ENCODE measurements at regions not wholly inside any gene's neighbourhood (a gene's known extent, or its start where the extent isn't known, plus 50 kb on each side); places are given as distances from the start of the nearest gene placed in this dataset.
A peak's percentile ranks its signal among the peaks of the same experiment; 100 is the strongest.

- H3K36me3 ChIP-seq (ENCODE audit: control insufficient read depth, insufficient read depth, low read length): no peaks in the 10 kb centered on the region
- ATAC-seq: no peak
- no peak overlapping the region for H3K4me3 ChIP-seq
- no peak overlapping the region for H3K27ac ChIP-seq (ENCODE audit: extremely low read depth, low read depth, low read length)
- TF ChIP-seq GTF2E2 (tag; IDR thresholded peaks at IDR 0.05) (no peak), ZNF324 (CRISPR knock-in tag; IDR thresholded peaks at IDR 0.05) (peak; percentile 55; the same call in 1 of the 2 replicates)
- no peaks in the 10 kb centered on the region for H3K79me2 ChIP-seq (ENCODE audit: control insufficient read depth, insufficient read depth, low read length)
- H3K9me1 ChIP-seq (ENCODE audit: control insufficient read depth, insufficient read depth, low read length): no peaks in the 10 kb centered on the region
- in situ Hi-C loops (cut with MboI) (no loop called here), intact Hi-C loops (cut with micrococcal nuclease) (no loop called here)
- no peak for FAIRE-seq
- H3K27me3 ChIP-seq (ENCODE audit: control insufficient read depth in 2 of 2, insufficient read depth in 2 of 2, low read length in 2 of 2): no peaks in the 10 kb centered on the region
- DNase-seq (ENCODE audit: extremely low read depth in 1 of 4, low spot score in 3 of 4): no peak
- H3K9me3 ChIP-seq (replicated peaks; ENCODE audit: control insufficient read depth, insufficient read depth, low read depth, low read length): no peaks in the 10 kb centered on the region
- H3K4me2 ChIP-seq (ENCODE audit: insufficient read depth, low read length): no peak overlapping the region
- no peak overlapping the region for H2AFZ ChIP-seq (ENCODE audit: low read depth, low read length)
- H4K20me1 ChIP-seq (replicated peaks; ENCODE audit: control insufficient read depth, insufficient read depth, low read length): no peaks in the 10 kb centered on the region
- POLR2A ChIA-PET: no interaction called here
- BruUV-seq (replicated peaks): no TSS peak
- 0% methylated on average over 2 of the region's 2 CpGs for WGBS (ENCODE audit: insufficient coverage, low coverage, missing lambda C conversion rate)
- no peak overlapping the region for H3K9ac ChIP-seq (ENCODE audit: insufficient read depth in 1 of 2, low read depth in 2 of 2, low read length in 2 of 2)
- CTCF ChIA-PET (ENCODE audit: low intra/inter-chr PET ratio): no interaction called here
- no peaks in the 10 kb centered on the region for H3K4me1 ChIP-seq (replicated peaks in 1 of 2; ENCODE audit: control insufficient read depth in 2 of 2, insufficient read depth in 2 of 2, low read length in 2 of 2)
Measured at GRCh38 chr3:111470032-111470431, 72.0 kb upstream of the CD96 start.

GRCh38 chr3:111471831-111472230 is 70.2 kb upstream of the CD96 start:
- TF ChIP-seq GTF2A2 (tag; IDR thresholded peaks at IDR 0.05) (no peak), CHD1 (IDR thresholded peaks at IDR 0.05; ENCODE audit: low read length) (no peak)
- TF ChIP-seq, protein P1, sequence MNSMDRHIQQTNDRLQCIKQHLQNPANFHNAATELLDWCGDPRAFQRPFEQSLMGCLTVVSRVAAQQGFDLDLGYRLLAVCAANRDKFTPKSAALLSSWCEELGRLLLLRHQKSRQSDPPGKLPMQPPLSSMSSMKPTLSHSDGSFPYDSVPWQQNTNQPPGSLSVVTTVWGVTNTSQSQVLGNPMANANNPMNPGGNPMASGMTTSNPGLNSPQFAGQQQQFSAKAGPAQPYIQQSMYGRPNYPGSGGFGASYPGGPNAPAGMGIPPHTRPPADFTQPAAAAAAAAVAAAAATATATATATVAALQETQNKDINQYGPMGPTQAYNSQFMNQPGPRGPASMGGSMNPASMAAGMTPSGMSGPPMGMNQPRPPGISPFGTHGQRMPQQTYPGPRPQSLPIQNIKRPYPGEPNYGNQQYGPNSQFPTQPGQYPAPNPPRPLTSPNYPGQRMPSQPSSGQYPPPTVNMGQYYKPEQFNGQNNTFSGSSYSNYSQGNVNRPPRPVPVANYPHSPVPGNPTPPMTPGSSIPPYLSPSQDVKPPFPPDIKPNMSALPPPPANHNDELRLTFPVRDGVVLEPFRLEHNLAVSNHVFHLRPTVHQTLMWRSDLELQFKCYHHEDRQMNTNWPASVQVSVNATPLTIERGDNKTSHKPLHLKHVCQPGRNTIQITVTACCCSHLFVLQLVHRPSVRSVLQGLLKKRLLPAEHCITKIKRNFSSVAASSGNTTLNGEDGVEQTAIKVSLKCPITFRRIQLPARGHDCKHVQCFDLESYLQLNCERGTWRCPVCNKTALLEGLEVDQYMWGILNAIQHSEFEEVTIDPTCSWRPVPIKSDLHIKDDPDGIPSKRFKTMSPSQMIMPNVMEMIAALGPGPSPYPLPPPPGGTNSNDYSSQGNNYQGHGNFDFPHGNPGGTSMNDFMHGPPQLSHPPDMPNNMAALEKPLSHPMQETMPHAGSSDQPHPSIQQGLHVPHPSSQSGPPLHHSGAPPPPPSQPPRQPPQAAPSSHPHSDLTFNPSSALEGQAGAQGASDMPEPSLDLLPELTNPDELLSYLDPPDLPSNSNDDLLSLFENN (IDR thresholded peaks at IDR 0.05; ENCODE audit: low read depth in 2 of 2, low read length in 2 of 2): no peak
- FAIRE-seq: no peak
- DNase-seq (ENCODE audit: extremely low read depth in 1 of 4, low spot score in 3 of 4): no peak
- BruUV-seq (replicated peaks): no TSS peak
- H3K4me3 ChIP-seq: no peak overlapping the region
- H3K4me2 ChIP-seq (ENCODE audit: insufficient read depth, low read length): no peak overlapping the region
- CTCF ChIA-PET (ENCODE audit: low intra/inter-chr PET ratio): no interaction called here
- no peaks in the 10 kb centered on the region for H3K27me3 ChIP-seq (ENCODE audit: control insufficient read depth in 2 of 2, insufficient read depth in 2 of 2, low read length in 2 of 2)
- no peaks in the 10 kb centered on the region for H3K79me2 ChIP-seq (ENCODE audit: control insufficient read depth, insufficient read depth, low read length)
- H3K27ac ChIP-seq (ENCODE audit: extremely low read depth, low read depth, low read length): no peak overlapping the region
- no peaks in the 10 kb centered on the region for H4K20me1 ChIP-seq (replicated peaks; ENCODE audit: control insufficient read depth, insufficient read depth, low read length)
- POLR2A ChIA-PET: no interaction called here
- no peak overlapping the region for H2AFZ ChIP-seq (ENCODE audit: low read depth, low read length)
- no peaks in the 10 kb centered on the region for H3K9me3 ChIP-seq (replicated peaks; ENCODE audit: control insufficient read depth, insufficient read depth, low read depth, low read length)
- no peak overlapping the region for H3K9ac ChIP-seq (ENCODE audit: insufficient read depth in 1 of 2, low read depth in 2 of 2, low read length in 2 of 2)
- no peaks in the 10 kb centered on the region for H3K36me3 ChIP-seq (ENCODE audit: control insufficient read depth, insufficient read depth, low read length)
- H3K9me1 ChIP-seq (ENCODE audit: control insufficient read depth, insufficient read depth, low read length): no peaks in the 10 kb centered on the region
- 0% methylated on average over 2 of the region's 2 CpGs for WGBS (ENCODE audit: insufficient coverage, low coverage, missing lambda C conversion rate)
- intact Hi-C loops (cut with micrococcal nuclease): no loop called here
- in situ Hi-C loops (cut with MboI): no loop called here
- H3K4me1 ChIP-seq (replicated peaks in 1 of 2; ENCODE audit: control insufficient read depth in 2 of 2, insufficient read depth in 2 of 2, low read length in 2 of 2): no peaks in the 10 kb centered on the region
- ATAC-seq: no peak
